Keratinocyte (primary cell): ENCODE measurements at regions not wholly inside any gene's neighbourhood (a gene's known extent, or its start where the extent isn't known, plus 50 kb on each side); places are given as distances from the start of the nearest gene placed in this dataset.

Experiments
- EZH2 ChIP-seq: IDR thresholded peaks from one replicate; pipeline ENCODE4 v1.6.1; 2012; ENCODE audit warnings: inconsistent platforms, mild to moderate bottlenecking, low read length, moderate library complexity
- TF ChIP-seq, protein P1 (sequence below), 3 experiments: IDR thresholded peaks in 1 of 3; conservative IDR thresholded peaks in 1 of 3; optimal IDR thresholded peaks in 1 of 3; 2 replicates in 2 of 3; 3 replicates in 1 of 3; pipeline versions ENCODE3 to v1.5.1; 2011; ENCODE audit warnings: low read length in 3 of 3, mild to moderate bottlenecking in 3 of 3, moderate library complexity in 2 of 3, control low read depth in 1 of 3, inconsistent platforms in 1 of 3; ENCODE audit not compliant: insufficient read depth in 2 of 3; ENCODE audit errors: extremely low read depth in 1 of 3

DNA sequence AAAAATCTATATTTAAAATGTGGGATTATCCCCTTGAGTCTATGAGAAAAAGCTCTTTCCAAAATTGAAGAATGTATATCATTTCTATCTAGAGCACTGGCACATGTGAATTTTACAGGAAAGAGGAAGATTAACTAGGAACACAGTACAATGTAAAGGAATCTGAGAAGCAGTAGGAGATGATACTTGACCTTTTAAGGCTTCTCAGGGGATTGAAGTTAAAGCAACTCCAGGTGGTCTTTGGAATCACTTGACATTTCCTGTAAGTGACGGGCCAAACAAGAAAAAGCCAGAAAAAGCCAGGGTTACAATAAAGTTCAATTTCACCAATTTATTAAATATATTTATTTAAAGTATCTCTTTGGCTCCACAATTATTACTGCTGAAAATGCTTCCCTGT lies 1373.9 kb downstream of the OLFM4 start:
- no peak for TF ChIP-seq EZH2
- TF ChIP-seq, protein P1, sequence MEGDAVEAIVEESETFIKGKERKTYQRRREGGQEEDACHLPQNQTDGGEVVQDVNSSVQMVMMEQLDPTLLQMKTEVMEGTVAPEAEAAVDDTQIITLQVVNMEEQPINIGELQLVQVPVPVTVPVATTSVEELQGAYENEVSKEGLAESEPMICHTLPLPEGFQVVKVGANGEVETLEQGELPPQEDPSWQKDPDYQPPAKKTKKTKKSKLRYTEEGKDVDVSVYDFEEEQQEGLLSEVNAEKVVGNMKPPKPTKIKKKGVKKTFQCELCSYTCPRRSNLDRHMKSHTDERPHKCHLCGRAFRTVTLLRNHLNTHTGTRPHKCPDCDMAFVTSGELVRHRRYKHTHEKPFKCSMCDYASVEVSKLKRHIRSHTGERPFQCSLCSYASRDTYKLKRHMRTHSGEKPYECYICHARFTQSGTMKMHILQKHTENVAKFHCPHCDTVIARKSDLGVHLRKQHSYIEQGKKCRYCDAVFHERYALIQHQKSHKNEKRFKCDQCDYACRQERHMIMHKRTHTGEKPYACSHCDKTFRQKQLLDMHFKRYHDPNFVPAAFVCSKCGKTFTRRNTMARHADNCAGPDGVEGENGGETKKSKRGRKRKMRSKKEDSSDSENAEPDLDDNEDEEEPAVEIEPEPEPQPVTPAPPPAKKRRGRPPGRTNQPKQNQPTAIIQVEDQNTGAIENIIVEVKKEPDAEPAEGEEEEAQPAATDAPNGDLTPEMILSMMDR (optimal IDR thresholded peaks at IDR 0.05 in 1 of 3, IDR thresholded peaks at IDR 0.05 in 1 of 3, conservative IDR thresholded peaks at IDR 0.05 in 1 of 3; ENCODE audit: extremely low read depth in 1 of 3, insufficient read depth in 2 of 3, low read length in 3 of 3) = no peak
